GM18909 (cell line): ENCODE measurements at regions not wholly inside any gene's neighbourhood (a gene's known extent, or its start where the extent isn't known, plus 50 kb on each side); places are given as distances from the start of the nearest gene placed in this dataset.

Experiments
- ATAC-seq: cut with Tn5 transposase; IDR thresholded peaks from one replicate; pipeline ENCODE4 v1.9.1; 2021; ENCODE audit warnings: mild to moderate bottlenecking; ENCODE audit not compliant: unreplicated experiment, poor library complexity

- no peak for ATAC-seq
Observed at GRCh38 chr6:40710626-40711330, 123.6 kb upstream of the LRFN2 start.

- ATAC-seq, result no peak
Observed at GRCh38 chr6:40708049-40708448, 120.9 kb upstream of the LRFN2 start.

- no peak for ATAC-seq
Observed at GRCh38 chr6:40706178-40706577, 119.0 kb upstream of the LRFN2 start.

- ATAC-seq, result no peak
Observed at GRCh38 chr6:40705354-40705753, 118.2 kb upstream of the LRFN2 start.

- no peak for ATAC-seq
Observed at GRCh38 chr6:40701352-40702007, 114.3 kb upstream of the LRFN2 start.

GRCh38 chr6:40700006-40700580 is 112.9 kb upstream of the LRFN2 start:
- ATAC-seq, result no peak

GRCh38 chr6:40695750-40696415 is 108.7 kb upstream of the LRFN2 start:
- ATAC-seq, result no peak

- ATAC-seq, result no peak
Observed at GRCh38 chr6:40695114-40695513, 108.0 kb upstream of the LRFN2 start.

GRCh38 chr6:40693768-40694167 is 106.6 kb upstream of the LRFN2 start:
- ATAC-seq, result no peak

GRCh38 chr6:40692337-40692736 is 105.2 kb upstream of the LRFN2 start:
- no peak for ATAC-seq

GRCh38 chr6:40689185-40689584 is 102.0 kb upstream of the LRFN2 start:
- no peak for ATAC-seq

GRCh38 chr6:40688214-40688761 is 101.1 kb upstream of the LRFN2 start:
- ATAC-seq, result no peak

- ATAC-seq, result no peak
Observed at GRCh38 chr6:40685862-40686261, 98.7 kb upstream of the LRFN2 start.

- ATAC-seq, result no peak
Observed at GRCh38 chr6:40681622-40682021, 94.5 kb upstream of the LRFN2 start.

- no peak for ATAC-seq
Observed at GRCh38 chr6:40678941-40679340, 91.8 kb upstream of the LRFN2 start.

- no peak for ATAC-seq
Observed at GRCh38 chr6:40674170-40674569, 87.0 kb upstream of the LRFN2 start.

- no peak for ATAC-seq
Observed at GRCh38 chr6:40672087-40672486, 84.9 kb upstream of the LRFN2 start.

GRCh38 chr6:40671694-40672050 is 84.5 kb upstream of the LRFN2 start:
- no peak for ATAC-seq

GRCh38 chr6:40671001-40671693 is 84.0 kb upstream of the LRFN2 start:
- ATAC-seq, result no peak

GRCh38 chr6:40669343-40669742 is 82.2 kb upstream of the LRFN2 start:
- no peak for ATAC-seq
